ENCODE measurements at regions not wholly inside any gene's neighbourhood (a gene's known extent, or its start where the extent isn't known, plus 50 kb on each side); places are given as distances from the start of the nearest gene placed in this dataset.

DNA sequence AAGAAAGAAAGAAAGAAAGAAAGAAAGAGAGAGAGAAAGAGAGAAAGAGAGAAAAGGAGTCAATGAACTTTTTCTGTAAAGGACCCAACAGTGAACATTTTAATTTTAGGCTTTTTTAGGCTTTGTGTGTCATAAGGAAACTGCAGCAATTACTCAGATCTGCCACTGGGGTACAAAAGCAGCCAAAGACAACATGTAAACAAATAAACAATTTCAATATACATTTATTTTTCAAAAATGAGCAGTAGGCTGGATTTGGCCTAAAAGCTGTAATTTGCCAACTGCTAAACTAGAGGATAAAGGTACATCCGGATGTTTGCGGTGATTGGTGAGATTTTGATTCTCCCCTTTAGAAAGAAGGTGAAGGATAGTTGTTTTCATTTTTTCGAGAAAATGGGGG is 143.6 kb downstream of the CEMIP2 start:
- in situ Hi-C loops (cut with MboI; ENCODE audit: low sequenced_read_pairs, unreplicated experiment) = no loop called here
- TF ChIP-seq, protein P1, sequence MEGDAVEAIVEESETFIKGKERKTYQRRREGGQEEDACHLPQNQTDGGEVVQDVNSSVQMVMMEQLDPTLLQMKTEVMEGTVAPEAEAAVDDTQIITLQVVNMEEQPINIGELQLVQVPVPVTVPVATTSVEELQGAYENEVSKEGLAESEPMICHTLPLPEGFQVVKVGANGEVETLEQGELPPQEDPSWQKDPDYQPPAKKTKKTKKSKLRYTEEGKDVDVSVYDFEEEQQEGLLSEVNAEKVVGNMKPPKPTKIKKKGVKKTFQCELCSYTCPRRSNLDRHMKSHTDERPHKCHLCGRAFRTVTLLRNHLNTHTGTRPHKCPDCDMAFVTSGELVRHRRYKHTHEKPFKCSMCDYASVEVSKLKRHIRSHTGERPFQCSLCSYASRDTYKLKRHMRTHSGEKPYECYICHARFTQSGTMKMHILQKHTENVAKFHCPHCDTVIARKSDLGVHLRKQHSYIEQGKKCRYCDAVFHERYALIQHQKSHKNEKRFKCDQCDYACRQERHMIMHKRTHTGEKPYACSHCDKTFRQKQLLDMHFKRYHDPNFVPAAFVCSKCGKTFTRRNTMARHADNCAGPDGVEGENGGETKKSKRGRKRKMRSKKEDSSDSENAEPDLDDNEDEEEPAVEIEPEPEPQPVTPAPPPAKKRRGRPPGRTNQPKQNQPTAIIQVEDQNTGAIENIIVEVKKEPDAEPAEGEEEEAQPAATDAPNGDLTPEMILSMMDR (IDR thresholded peaks at IDR 0.05; ENCODE audit: borderline replicate concordance, control extremely low read depth, extremely low read depth, insufficient read depth, missing control alignments) = no peak
- no peak for DNase-seq (ENCODE audit: low spot score)

- in situ Hi-C loops (cut with MboI; ENCODE audit: low sequenced_read_pairs, unreplicated experiment) = no loop called here
- no peak for DNase-seq (ENCODE audit: low spot score)
- TF ChIP-seq, protein P1 (IDR thresholded peaks at IDR 0.05; ENCODE audit: borderline replicate concordance, control extremely low read depth, extremely low read depth, insufficient read depth, missing control alignments) = no peak
Observed at GRCh38 chr9:71620746-71621145, 147.6 kb downstream of the CEMIP2 start.

GRCh38 chr9:71620331-71620730 is 148.0 kb downstream of the CEMIP2 start:
- no peak for DNase-seq (ENCODE audit: low spot score)
- in situ Hi-C loops (cut with MboI; ENCODE audit: low sequenced_read_pairs, unreplicated experiment) = no loop called here
- TF ChIP-seq, protein P1 (IDR thresholded peaks at IDR 0.05; ENCODE audit: borderline replicate concordance, control extremely low read depth, extremely low read depth, insufficient read depth, missing control alignments) = no peak

DNA sequence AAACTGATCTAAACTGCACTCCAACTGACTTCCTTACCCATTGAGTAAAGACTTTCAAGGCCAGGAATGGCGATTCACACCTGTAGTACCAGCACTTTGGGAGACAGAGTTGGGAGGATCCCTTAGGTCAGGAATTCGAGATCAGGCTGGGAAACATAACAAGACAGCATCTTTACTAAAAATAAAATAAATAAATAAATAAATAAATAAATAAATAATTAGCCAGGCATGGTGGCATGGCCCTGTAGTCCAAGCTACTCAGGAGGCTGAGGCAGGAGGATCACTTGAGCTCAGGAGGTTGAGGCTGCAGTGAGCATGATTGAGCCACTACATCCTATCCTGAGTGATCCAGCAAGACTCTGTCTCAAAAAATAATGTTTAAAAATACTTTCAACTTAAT is 148.4 kb downstream of the CEMIP2 start:
- TF ChIP-seq, protein P1 (IDR thresholded peaks at IDR 0.05; ENCODE audit: borderline replicate concordance, control extremely low read depth, extremely low read depth, insufficient read depth, missing control alignments) = no peak
- in situ Hi-C loops (cut with MboI; ENCODE audit: low sequenced_read_pairs, unreplicated experiment) = no loop called here
- no peak for DNase-seq (ENCODE audit: low spot score)

GRCh38 chr9:71614409-71615010 is 153.8 kb downstream of the CEMIP2 start:
- in situ Hi-C loops (cut with MboI; ENCODE audit: low sequenced_read_pairs, unreplicated experiment) = no loop called here
- DNase-seq (ENCODE audit: low spot score) = no peak
- TF ChIP-seq, protein P1 (IDR thresholded peaks at IDR 0.05; ENCODE audit: borderline replicate concordance, control extremely low read depth, extremely low read depth, insufficient read depth, missing control alignments) = no peak

DNA sequence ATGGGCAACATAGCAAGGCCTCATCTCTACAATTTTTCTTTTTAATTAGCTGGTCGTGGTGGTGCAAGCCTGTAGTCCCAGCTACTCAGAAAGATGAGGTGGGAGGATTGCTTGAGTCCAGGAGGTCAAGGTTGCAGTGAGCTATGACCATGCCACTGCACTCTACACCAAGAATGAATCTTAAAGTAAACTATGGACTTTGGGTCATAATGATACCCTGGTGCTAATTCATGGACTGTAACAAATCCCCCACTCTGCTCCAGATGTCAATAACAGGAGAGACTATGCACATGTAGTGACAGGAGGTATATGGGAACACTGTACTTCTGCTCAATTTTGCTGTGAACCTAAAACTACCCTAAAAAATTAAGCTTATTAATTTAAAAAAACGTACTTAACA is 155.4 kb downstream of the CEMIP2 start:
- in situ Hi-C loops (cut with MboI; ENCODE audit: low sequenced_read_pairs, unreplicated experiment) = no loop called here
- no peak for DNase-seq (ENCODE audit: low spot score)
- TF ChIP-seq, protein P1 (IDR thresholded peaks at IDR 0.05; ENCODE audit: borderline replicate concordance, control extremely low read depth, extremely low read depth, insufficient read depth, missing control alignments) = no peak

Data from GM13976 (cell line).